B cell (primary cell): ENCODE measurements at regions not wholly inside any gene's neighbourhood (a gene's known extent, or its start where the extent isn't known, plus 50 kb on each side); places are given as distances from the start of the nearest gene placed in this dataset.

Experiments
- EZH2 ChIP-seq: IDR thresholded peaks from 2 replicates; pipeline ENCODE4 v1.6.1; 2012; ENCODE audit warnings: borderline replicate concordance, low read depth, mild to moderate bottlenecking, moderate library complexity, low read length; ENCODE audit not compliant: insufficient read depth, poor library complexity, severe bottlenecking
- TF ChIP-seq, protein P1 (sequence below): fragments of 200-600 bp; IDR thresholded peaks from one replicate; pipeline ENCODE4 v1.8.0; 2022; ENCODE audit warnings: antibody characterized with exemption, mild to moderate bottlenecking

DNA sequence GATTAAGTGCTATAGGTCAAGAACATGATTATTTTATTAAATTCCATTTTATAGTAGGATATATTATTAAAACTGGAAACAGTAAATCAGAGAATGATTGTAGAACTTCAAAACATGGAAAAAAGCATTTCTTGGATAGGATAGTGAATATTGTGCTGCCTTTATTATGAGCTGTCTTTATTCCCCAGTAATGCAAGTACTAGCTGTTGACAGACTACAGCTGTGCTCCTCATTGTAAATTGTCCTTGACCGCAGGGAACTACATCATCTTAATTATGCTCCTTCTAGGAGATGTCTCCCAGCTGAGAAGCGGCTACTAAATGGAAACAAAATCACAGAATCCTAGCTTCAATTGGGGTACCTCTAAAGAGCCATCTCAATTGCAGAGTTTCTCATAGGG, 1457.2 kb upstream of the PCDH7 start:
- TF ChIP-seq, protein P1, sequence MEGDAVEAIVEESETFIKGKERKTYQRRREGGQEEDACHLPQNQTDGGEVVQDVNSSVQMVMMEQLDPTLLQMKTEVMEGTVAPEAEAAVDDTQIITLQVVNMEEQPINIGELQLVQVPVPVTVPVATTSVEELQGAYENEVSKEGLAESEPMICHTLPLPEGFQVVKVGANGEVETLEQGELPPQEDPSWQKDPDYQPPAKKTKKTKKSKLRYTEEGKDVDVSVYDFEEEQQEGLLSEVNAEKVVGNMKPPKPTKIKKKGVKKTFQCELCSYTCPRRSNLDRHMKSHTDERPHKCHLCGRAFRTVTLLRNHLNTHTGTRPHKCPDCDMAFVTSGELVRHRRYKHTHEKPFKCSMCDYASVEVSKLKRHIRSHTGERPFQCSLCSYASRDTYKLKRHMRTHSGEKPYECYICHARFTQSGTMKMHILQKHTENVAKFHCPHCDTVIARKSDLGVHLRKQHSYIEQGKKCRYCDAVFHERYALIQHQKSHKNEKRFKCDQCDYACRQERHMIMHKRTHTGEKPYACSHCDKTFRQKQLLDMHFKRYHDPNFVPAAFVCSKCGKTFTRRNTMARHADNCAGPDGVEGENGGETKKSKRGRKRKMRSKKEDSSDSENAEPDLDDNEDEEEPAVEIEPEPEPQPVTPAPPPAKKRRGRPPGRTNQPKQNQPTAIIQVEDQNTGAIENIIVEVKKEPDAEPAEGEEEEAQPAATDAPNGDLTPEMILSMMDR: no peak
- TF ChIP-seq EZH2: no peak
